Right lobe of liver (tissue), 4 donors: ENCODE measurements at regions not wholly inside any gene's neighbourhood (a gene's known extent, or its start where the extent isn't known, plus 50 kb on each side); places are given as distances from the start of the nearest gene placed in this dataset.

Source experiments
- CTCF ChIP-seq, 4 donors: fragments of 200-600 bp in 3 of 4; fragments of 450-650 bp in 1 of 4; IDR thresholded peaks; one replicate each; pipeline versions ENCODE4 v1.5.1 to v1.8.0; 2016 to 2022; ENCODE audit warnings: antibody characterized with exemption in 4 of 4, mild to moderate bottlenecking in 2 of 4
- POLR2A ChIP-seq: fragments of 450-650 bp; IDR thresholded peaks from one replicate; pipeline ENCODE4 v1.6.1; 2017; ENCODE audit warnings: antibody characterized with exemption, mild to moderate bottlenecking
- donor health status: DM: no; HTN: no; CAD: no.
- donor health status: DM: no; HTN: no; CAD: no.
- donor health status: DM: no; HTN: yes; CAD: no.

- TF ChIP-seq CTCF (IDR thresholded peaks at IDR 0.05) (no peak), POLR2A (no peak)
Measured at GRCh38 chr17:68704871-68705713, 103.9 kb upstream of the FAM20A start.
